ENCODE measurements at regions not wholly inside any gene's neighbourhood (a gene's known extent, or its start where the extent isn't known, plus 50 kb on each side); places are given as distances from the start of the nearest gene placed in this dataset.
A peak's percentile ranks its signal among the peaks of the same experiment; 100 is the strongest.

DNA sequence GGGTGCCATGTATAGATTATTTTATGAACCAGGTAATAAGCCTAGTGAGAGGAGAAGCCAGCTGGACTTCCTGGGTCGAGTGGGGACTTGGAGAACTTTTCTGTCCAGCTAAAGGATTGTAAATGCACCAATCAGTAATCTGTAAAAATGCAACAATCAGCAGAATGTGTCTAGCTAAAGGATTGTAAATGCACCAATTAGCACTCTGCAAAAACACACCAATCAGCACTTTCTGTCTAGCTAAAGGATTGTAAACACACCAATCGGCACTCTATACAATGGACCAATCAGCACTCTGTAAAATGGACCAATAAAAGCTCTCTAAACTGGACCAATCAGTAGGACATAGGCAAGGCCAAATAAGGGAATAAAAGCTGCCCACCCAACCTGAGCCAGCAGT, 392.9 kb downstream of the KDM5D start:
- H3K4me3 ChIP-seq (ENCODE audit: severe bottlenecking) = no peak overlapping the region

DNA sequence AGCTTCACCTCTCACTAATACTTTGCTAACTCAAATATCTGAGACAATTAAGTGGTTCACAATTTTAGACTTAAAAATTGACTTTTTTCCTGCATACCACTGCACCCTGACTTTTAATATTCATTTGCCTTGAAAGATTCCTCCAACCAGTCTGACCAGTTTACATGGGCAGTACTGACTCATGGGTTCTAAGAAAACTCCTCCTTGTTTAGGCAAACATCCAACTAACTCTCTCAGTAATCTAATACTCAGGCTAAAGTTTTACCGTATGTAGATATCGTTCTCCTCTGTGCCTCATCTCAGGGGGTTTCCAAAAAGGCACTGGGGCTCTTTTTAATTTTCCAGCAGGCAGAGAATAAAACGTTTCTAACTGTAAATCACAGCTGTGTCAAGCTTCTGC, 422.8 kb downstream of the KDM5D start:
- H3K27me3 ChIP-seq (ENCODE audit: insufficient read depth, poor library complexity, severe bottlenecking) = no peaks in the 10 kb centered on the region
- TF ChIP-seq CTCF (IDR thresholded peaks at IDR 0.05; ENCODE audit: poor library complexity, severe bottlenecking) = no peak
- DNase-seq (ENCODE audit: low spot score) (no peak), ATAC-seq (ENCODE audit: low read depth) (peak; percentile 99)
- H3K36me3 ChIP-seq (ENCODE audit: low read depth) = no peaks in the 10 kb centered on the region
- peaks cover 13% of the 10 kb centered on the region for H3K4me1 ChIP-seq (ENCODE audit: insufficient read depth, poor library complexity, severe bottlenecking)
- peaks cover 14% of the 10 kb centered on the region for H3K9me3 ChIP-seq (ENCODE audit: severe bottlenecking)
- no peak overlapping the region for H3K4me3 ChIP-seq (ENCODE audit: severe bottlenecking)
- peak overlapping the region; percentile 38 for H3K27ac ChIP-seq (ENCODE audit: poor library complexity, severe bottlenecking)

More for the DNA sequence above, 392.9 kb downstream of the KDM5D start:
- H3K36me3 ChIP-seq (ENCODE audit: low read depth) = no peaks in the 10 kb centered on the region
- DNase-seq (ENCODE audit: low spot score) = no peak
- H3K9me3 ChIP-seq (ENCODE audit: severe bottlenecking) = no peaks in the 10 kb centered on the region
- H3K4me1 ChIP-seq (ENCODE audit: insufficient read depth, poor library complexity, severe bottlenecking) = peaks cover 35% of the 10 kb centered on the region
- ATAC-seq (ENCODE audit: low read depth) = no peak
- no peaks in the 10 kb centered on the region for H3K27me3 ChIP-seq (ENCODE audit: insufficient read depth, poor library complexity, severe bottlenecking)
- TF ChIP-seq CTCF (IDR thresholded peaks at IDR 0.05; ENCODE audit: poor library complexity, severe bottlenecking) = no peak
- no peak overlapping the region for H3K27ac ChIP-seq (ENCODE audit: poor library complexity, severe bottlenecking)

GRCh38 chrY:19319135-19319534, 425.4 kb downstream of the KDM5D start:
- ATAC-seq (ENCODE audit: low read depth) (no peak), DNase-seq (ENCODE audit: low spot score) (no peak)
- no peaks in the 10 kb centered on the region for H3K36me3 ChIP-seq (ENCODE audit: low read depth)
- no peak overlapping the region for H3K4me3 ChIP-seq (ENCODE audit: severe bottlenecking)
- no peak overlapping the region for H3K27ac ChIP-seq (ENCODE audit: poor library complexity, severe bottlenecking)
- TF ChIP-seq CTCF (IDR thresholded peaks at IDR 0.05; ENCODE audit: poor library complexity, severe bottlenecking) = no peak
- no peaks in the 10 kb centered on the region for H3K27me3 ChIP-seq (ENCODE audit: insufficient read depth, poor library complexity, severe bottlenecking)
- peaks cover 13% of the 10 kb centered on the region for H3K4me1 ChIP-seq (ENCODE audit: insufficient read depth, poor library complexity, severe bottlenecking)
- H3K9me3 ChIP-seq (ENCODE audit: severe bottlenecking) = peaks cover 14% of the 10 kb centered on the region

DNA sequence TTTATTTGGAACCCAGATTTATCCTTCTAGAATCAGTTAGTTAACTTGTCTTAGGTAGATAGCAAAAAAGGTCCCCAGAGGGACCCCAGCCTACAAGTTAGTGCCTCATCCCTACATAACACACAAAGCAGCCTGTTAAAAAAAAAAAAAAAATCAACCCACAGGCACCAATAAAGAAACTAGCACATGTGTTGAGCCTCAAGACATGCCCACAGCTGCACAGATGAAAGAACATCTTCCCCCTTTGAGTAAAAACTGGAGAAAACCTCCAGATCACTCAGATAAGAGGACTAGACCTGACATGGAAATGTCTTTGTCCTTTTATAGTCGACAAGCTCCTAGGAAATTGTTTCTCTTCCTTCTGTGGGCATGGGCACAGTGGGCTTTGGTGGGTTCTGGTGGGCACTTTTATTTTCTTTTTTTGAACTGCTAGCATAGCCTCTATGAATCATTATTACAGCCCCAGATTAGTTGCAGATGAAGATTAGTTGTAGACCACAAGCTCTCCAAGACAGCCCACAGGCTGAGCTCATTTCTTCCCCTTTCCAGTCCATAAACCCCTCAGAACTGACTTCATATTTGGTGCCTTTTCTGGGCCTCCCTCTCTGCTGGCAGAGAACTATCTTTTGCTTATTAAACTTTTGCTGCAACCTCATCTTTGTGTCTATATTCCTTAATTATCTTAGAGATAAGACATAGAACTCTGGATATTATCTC, 427.1 kb downstream of the KDM5D start:
- no peaks in the 10 kb centered on the region for H3K27me3 ChIP-seq (ENCODE audit: insufficient read depth, poor library complexity, severe bottlenecking)

More for the DNA sequence above, 427.1 kb downstream of the KDM5D start:
- DNase-seq (ENCODE audit: low spot score) (no peak), ATAC-seq (ENCODE audit: low read depth) (no peak)
- no peaks in the 10 kb centered on the region for H3K36me3 ChIP-seq (ENCODE audit: low read depth)
- no peak overlapping the region for H3K27ac ChIP-seq (ENCODE audit: poor library complexity, severe bottlenecking)
- H3K4me3 ChIP-seq (ENCODE audit: severe bottlenecking) = no peak overlapping the region
- no peak for TF ChIP-seq CTCF (IDR thresholded peaks at IDR 0.05; ENCODE audit: poor library complexity, severe bottlenecking)
- peaks cover 14% of the 10 kb centered on the region for H3K9me3 ChIP-seq (ENCODE audit: severe bottlenecking)
- H3K4me1 ChIP-seq (ENCODE audit: insufficient read depth, poor library complexity, severe bottlenecking) = peaks cover 13% of the 10 kb centered on the region
